GM23338 (cell line): ENCODE measurements at regions not wholly inside any gene's neighbourhood (a gene's known extent, or its start where the extent isn't known, plus 50 kb on each side); places are given as distances from the start of the nearest gene placed in this dataset.

Experiments used
- ATAC-seq: fragments of 200-7000 bp; cut with Tn5 transposase; 3 replicates; pipeline ENCODE4 v1.9.1; 2020
- DNase-seq: peaks from one replicate; pipeline ENCODE4 v3.0.0-alpha.2; 2015; ENCODE audit warnings: low spot score
- H2AFZ ChIP-seq: fragments of 200-600 bp; sonication (generic); 2 replicates; pipeline ENCODE4 v1.8.0; 2016; ENCODE audit warnings: antibody characterized with exemption, mild to moderate bottlenecking, moderate library complexity
- H3F3A ChIP-seq: fragments of 200-600 bp; sonication (generic); replicated peaks from 2 replicates; pipeline ENCODE4 v1.8.0; 2017; ENCODE audit warnings: antibody characterized with exemption, mixed run types, low read depth
- H3K27ac ChIP-seq: fragments of 200-600 bp; sonication (generic); 2 replicates; pipeline ENCODE4 v1.6.1; 2016; ENCODE audit warnings: low read depth
- H3K27me3 ChIP-seq: fragments of 200-600 bp; sonication (generic); 2 replicates; pipeline ENCODE4 v1.8.0; 2016; ENCODE audit warnings: mild to moderate bottlenecking, mixed run types, moderate library complexity; ENCODE audit not compliant: insufficient read depth
- H3K36me3 ChIP-seq: fragments of 200-600 bp; sonication (generic); 2 replicates; pipeline ENCODE4 v1.8.0; 2016; ENCODE audit warnings: mild to moderate bottlenecking; ENCODE audit not compliant: insufficient read depth
- H3K4me1 ChIP-seq: fragments of 200-600 bp; sonication (generic); 2 replicates; pipeline ENCODE4 v1.8.0; 2016; ENCODE audit warnings: mild to moderate bottlenecking, moderate library complexity; ENCODE audit not compliant: insufficient read depth
- H3K4me2 ChIP-seq: fragments of 200-600 bp; sonication (generic); 2 replicates; pipeline ENCODE4 v1.7.1; 2017; ENCODE audit warnings: mixed run types
- H3K4me3 ChIP-seq: fragments of 200-600 bp; sonication (generic); 2 replicates; pipeline ENCODE4 v1.6.1; 2016; ENCODE audit warnings: mixed run types
- H3K79me2 ChIP-seq: fragments of 200-600 bp; sonication (generic); replicated peaks from 2 replicates; pipeline ENCODE4 v1.8.0; 2017; ENCODE audit warnings: mild to moderate bottlenecking; ENCODE audit not compliant: insufficient read depth
- H3K9me2 ChIP-seq: fragments of 200-600 bp; sonication (generic); 2 replicates; pipeline ENCODE4 v1.8.0; 2017; ENCODE audit not compliant: insufficient read depth
- H4K20me1 ChIP-seq: fragments of 200-600 bp; sonication (generic); replicated peaks from 2 replicates; pipeline ENCODE4 v1.8.0; 2017; ENCODE audit warnings: mild to moderate bottlenecking; ENCODE audit not compliant: insufficient read depth
- H3K27ac Mint-ChIP-seq: 2 replicates; pipeline ENCODE4 v1.8.0; 2020; ENCODE audit warnings: inconsistent platforms, mild to moderate bottlenecking, moderate library complexity, mixed read lengths
- H3K27me3 Mint-ChIP-seq: 3 replicates; pipeline ENCODE4 v1.8.0; 2022; ENCODE audit warnings: low read depth, mild to moderate bottlenecking, moderate library complexity, mixed read lengths, inconsistent platforms; ENCODE audit not compliant: insufficient read depth, poor library complexity
- H3K36me3 Mint-ChIP-seq: 3 replicates; pipeline ENCODE4 v1.8.0; 2021; ENCODE audit warnings: low read depth, mild to moderate bottlenecking, inconsistent platforms, moderate library complexity, mixed read lengths
- H3K4me1 Mint-ChIP-seq: 3 replicates; pipeline ENCODE4 v1.8.0; 2020; ENCODE audit warnings: mild to moderate bottlenecking, inconsistent platforms, mixed read lengths
- H3K4me3 Mint-ChIP-seq: 3 replicates; pipeline ENCODE4 v1.8.0; 2021; ENCODE audit warnings: moderate library complexity, mild to moderate bottlenecking, inconsistent platforms, mixed read lengths
- H3K9me3 Mint-ChIP-seq: 3 replicates; pipeline ENCODE4 v1.8.0; 2020; ENCODE audit warnings: moderate library complexity, mild to moderate bottlenecking, inconsistent platforms, mixed read lengths
- CREB1 ChIP-seq: fragments of 250-450 bp; sonication (Bioruptor Pico); IDR thresholded peaks from 2 replicates; pipeline ENCODE4 v1.5.0; 2020; ENCODE audit warnings: low read depth, mild to moderate bottlenecking, moderate library complexity
- EZH2 ChIP-seq: fragments of 200-600 bp; sonication (generic); IDR thresholded peaks from one replicate; pipeline ENCODE4 v1.8.0; 2017; ENCODE audit warnings: antibody characterized with exemption, mild to moderate bottlenecking, low read depth; ENCODE audit not compliant: unreplicated experiment
- EZH2phosphoT487 ChIP-seq: fragments of 200-600 bp; sonication (generic); IDR thresholded peaks from one replicate; pipeline ENCODE4 v1.8.1; 2018; ENCODE audit warnings: antibody characterized with exemption; ENCODE audit not compliant: unreplicated experiment
- JUNB ChIP-seq: IDR thresholded peaks from one replicate; pipeline ENCODE4 v1.6.1; 2016; ENCODE audit warnings: antibody characterized with exemption; ENCODE audit not compliant: unreplicated experiment
- NANOG ChIP-seq: IDR thresholded peaks from 2 replicates; pipeline ENCODE4 v1.6.1; 2016; ENCODE audit warnings: antibody characterized with exemption, borderline replicate concordance
- POLR2AphosphoS5 ChIP-seq: IDR thresholded peaks from 2 replicates; pipeline ENCODE4 v1.6.1; 2016; ENCODE audit warnings: antibody characterized with exemption, low read depth
- STAT1 ChIP-seq: IDR thresholded peaks from one replicate; pipeline ENCODE4 v1.6.1; 2016; ENCODE audit warnings: antibody characterized with exemption; ENCODE audit not compliant: unreplicated experiment
- ZNF114 ChIP-seq: fragments of 250-450 bp; sonication (Bioruptor Pico); IDR thresholded peaks from 2 replicates; pipeline ENCODE4 v1.5.0; 2020; ENCODE audit warnings: mild to moderate bottlenecking, moderate library complexity
- ZNF331 ChIP-seq: fragments of 250-450 bp; sonication (Bioruptor Pico); IDR thresholded peaks from 2 replicates; pipeline ENCODE4 v1.5.0; 2020; ENCODE audit warnings: low read depth, mild to moderate bottlenecking, moderate library complexity
- TF ChIP-seq, protein P1 (sequence below), 2 experiments: fragments of 200-600 bp in 1 of 2; sonication (generic) in 1 of 2; conservative IDR thresholded peaks; 2 replicates each; pipeline versions ENCODE4 v1.5.1 to v1.6.1; 2016 to 2017; ENCODE audit warnings: antibody characterized with exemption in 2 of 2, low read depth in 2 of 2, mild to moderate bottlenecking in 2 of 2, moderate library complexity in 1 of 2
- TF ChIP-seq, protein P2 (sequence below): IDR thresholded peaks from one replicate; pipeline ENCODE4 v1.6.1; 2018; ENCODE audit warnings: antibody characterized with exemption; ENCODE audit not compliant: unreplicated experiment
- TF ChIP-seq, protein P3 (sequence below): IDR thresholded peaks from 2 replicates; pipeline ENCODE4 v1.6.1; 2016; ENCODE audit warnings: antibody characterized with exemption
- TF ChIP-seq, protein P4 (sequence below): fragments of 250-450 bp; sonication (Bioruptor Pico); IDR thresholded peaks from 2 replicates; pipeline ENCODE4 v1.5.0; 2020; ENCODE audit warnings: mild to moderate bottlenecking, moderate library complexity

DNA sequence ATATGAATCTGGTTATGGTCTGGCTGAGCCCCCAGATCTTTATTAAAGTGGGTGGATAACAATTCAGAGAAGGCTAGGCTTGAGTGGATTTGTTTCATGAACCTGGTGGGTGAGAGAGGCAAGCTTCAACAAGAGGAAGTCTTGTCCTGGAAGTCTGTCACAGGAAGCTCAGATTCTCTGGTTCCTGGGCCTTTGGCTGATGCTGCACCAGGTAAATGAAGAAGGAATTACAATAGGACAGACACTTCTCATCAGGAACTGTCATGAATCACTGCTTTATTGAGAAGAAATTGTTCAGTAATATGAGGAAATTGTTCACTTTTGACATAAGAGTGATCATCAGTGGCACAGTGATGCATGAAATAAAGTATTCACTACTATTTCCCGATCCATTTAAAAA lies 167.6 kb upstream of the ELL2 start:
- H3K4me2 ChIP-seq: no peak overlapping the region
- H3K36me3 Mint-ChIP-seq: no peaks in the 10 kb centered on the region
- no peak overlapping the region for H2AFZ ChIP-seq
- no peaks in the 10 kb centered on the region for H3K79me2 ChIP-seq
- no peaks in the 10 kb centered on the region for H3F3A ChIP-seq
- no peak for TF ChIP-seq CREB1
- TF ChIP-seq, protein P1, sequence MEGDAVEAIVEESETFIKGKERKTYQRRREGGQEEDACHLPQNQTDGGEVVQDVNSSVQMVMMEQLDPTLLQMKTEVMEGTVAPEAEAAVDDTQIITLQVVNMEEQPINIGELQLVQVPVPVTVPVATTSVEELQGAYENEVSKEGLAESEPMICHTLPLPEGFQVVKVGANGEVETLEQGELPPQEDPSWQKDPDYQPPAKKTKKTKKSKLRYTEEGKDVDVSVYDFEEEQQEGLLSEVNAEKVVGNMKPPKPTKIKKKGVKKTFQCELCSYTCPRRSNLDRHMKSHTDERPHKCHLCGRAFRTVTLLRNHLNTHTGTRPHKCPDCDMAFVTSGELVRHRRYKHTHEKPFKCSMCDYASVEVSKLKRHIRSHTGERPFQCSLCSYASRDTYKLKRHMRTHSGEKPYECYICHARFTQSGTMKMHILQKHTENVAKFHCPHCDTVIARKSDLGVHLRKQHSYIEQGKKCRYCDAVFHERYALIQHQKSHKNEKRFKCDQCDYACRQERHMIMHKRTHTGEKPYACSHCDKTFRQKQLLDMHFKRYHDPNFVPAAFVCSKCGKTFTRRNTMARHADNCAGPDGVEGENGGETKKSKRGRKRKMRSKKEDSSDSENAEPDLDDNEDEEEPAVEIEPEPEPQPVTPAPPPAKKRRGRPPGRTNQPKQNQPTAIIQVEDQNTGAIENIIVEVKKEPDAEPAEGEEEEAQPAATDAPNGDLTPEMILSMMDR (conservative IDR thresholded peaks at IDR 0.05; ENCODE audit: low read depth in 2 of 2): no peak
- TF ChIP-seq, protein P2, sequence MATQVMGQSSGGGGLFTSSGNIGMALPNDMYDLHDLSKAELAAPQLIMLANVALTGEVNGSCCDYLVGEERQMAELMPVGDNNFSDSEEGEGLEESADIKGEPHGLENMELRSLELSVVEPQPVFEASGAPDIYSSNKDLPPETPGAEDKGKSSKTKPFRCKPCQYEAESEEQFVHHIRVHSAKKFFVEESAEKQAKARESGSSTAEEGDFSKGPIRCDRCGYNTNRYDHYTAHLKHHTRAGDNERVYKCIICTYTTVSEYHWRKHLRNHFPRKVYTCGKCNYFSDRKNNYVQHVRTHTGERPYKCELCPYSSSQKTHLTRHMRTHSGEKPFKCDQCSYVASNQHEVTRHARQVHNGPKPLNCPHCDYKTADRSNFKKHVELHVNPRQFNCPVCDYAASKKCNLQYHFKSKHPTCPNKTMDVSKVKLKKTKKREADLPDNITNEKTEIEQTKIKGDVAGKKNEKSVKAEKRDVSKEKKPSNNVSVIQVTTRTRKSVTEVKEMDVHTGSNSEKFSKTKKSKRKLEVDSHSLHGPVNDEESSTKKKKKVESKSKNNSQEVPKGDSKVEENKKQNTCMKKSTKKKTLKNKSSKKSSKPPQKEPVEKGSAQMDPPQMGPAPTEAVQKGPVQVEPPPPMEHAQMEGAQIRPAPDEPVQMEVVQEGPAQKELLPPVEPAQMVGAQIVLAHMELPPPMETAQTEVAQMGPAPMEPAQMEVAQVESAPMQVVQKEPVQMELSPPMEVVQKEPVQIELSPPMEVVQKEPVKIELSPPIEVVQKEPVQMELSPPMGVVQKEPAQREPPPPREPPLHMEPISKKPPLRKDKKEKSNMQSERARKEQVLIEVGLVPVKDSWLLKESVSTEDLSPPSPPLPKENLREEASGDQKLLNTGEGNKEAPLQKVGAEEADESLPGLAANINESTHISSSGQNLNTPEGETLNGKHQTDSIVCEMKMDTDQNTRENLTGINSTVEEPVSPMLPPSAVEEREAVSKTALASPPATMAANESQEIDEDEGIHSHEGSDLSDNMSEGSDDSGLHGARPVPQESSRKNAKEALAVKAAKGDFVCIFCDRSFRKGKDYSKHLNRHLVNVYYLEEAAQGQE: no peak
- TF ChIP-seq, protein P3, sequence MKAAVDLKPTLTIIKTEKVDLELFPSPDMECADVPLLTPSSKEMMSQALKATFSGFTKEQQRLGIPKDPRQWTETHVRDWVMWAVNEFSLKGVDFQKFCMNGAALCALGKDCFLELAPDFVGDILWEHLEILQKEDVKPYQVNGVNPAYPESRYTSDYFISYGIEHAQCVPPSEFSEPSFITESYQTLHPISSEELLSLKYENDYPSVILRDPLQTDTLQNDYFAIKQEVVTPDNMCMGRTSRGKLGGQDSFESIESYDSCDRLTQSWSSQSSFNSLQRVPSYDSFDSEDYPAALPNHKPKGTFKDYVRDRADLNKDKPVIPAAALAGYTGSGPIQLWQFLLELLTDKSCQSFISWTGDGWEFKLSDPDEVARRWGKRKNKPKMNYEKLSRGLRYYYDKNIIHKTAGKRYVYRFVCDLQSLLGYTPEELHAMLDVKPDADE: no peak
- no peak for TF ChIP-seq EZH2phosphoT487
- no peak for TF ChIP-seq JUNB
- TF ChIP-seq ZNF114 (CRISPR knock-in tag): no peak
- TF ChIP-seq ZNF331 (CRISPR knock-in tag): no peak
- TF ChIP-seq POLR2AphosphoS5: no peak
- TF ChIP-seq NANOG: no peak
- TF ChIP-seq, protein P4, sequence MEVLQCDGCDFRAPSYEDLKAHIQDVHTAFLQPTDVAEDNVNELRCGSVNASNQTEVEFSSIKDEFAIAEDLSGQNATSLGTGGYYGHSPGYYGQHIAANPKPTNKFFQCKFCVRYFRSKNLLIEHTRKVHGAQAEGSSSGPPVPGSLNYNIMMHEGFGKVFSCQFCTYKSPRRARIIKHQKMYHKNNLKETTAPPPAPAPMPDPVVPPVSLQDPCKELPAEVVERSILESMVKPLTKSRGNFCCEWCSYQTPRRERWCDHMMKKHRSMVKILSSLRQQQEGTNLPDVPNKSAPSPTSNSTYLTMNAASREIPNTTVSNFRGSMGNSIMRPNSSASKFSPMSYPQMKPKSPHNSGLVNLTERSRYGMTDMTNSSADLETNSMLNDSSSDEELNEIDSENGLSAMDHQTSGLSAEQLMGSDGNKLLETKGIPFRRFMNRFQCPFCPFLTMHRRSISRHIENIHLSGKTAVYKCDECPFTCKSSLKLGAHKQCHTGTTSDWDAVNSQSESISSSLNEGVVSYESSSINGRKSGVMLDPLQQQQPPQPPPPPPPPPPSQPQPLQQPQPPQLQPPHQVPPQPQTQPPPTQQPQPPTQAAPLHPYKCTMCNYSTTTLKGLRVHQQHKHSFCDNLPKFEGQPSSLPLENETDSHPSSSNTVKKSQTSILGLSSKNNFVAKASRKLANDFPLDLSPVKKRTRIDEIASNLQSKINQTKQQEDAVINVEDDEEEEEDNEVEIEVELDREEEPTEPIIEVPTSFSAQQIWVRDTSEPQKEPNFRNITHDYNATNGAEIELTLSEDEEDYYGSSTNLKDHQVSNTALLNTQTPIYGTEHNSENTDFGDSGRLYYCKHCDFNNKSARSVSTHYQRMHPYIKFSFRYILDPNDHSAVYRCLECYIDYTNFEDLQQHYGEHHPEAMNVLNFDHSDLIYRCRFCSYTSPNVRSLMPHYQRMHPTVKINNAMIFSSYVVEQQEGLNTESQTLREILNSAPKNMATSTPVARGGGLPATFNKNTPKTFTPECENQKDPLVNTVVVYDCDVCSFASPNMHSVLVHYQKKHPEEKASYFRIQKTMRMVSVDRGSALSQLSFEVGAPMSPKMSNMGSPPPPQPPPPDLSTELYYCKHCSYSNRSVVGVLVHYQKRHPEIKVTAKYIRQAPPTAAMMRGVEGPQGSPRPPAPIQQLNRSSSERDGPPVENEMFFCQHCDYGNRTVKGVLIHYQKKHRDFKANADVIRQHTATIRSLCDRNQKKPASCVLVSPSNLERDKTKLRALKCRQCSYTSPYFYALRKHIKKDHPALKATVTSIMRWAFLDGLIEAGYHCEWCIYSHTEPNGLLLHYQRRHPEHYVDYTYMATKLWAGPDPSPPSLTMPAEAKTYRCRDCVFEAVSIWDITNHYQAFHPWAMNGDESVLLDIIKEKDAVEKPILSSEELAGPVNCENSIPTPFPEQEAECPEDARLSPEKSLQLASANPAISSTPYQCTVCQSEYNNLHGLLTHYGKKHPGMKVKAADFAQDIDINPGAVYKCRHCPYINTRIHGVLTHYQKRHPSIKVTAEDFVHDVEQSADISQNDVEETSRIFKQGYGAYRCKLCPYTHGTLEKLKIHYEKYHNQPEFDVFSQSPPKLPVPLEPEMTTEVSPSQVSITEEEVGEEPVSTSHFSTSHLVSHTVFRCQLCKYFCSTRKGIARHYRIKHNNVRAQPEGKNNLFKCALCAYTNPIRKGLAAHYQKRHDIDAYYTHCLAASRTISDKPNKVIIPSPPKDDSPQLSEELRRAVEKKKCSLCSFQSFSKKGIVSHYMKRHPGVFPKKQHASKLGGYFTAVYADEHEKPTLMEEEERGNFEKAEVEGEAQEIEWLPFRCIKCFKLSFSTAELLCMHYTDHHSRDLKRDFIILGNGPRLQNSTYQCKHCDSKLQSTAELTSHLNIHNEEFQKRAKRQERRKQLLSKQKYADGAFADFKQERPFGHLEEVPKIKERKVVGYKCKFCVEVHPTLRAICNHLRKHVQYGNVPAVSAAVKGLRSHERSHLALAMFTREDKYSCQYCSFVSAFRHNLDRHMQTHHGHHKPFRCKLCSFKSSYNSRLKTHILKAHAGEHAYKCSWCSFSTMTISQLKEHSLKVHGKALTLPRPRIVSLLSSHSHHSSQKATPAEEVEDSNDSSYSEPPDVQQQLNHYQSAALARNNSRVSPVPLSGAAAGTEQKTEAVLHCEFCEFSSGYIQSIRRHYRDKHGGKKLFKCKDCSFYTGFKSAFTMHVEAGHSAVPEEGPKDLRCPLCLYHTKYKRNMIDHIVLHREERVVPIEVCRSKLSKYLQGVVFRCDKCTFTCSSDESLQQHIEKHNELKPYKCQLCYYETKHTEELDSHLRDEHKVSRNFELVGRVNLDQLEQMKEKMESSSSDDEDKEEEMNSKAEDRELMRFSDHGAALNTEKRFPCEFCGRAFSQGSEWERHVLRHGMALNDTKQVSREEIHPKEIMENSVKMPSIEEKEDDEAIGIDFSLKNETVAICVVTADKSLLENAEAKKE (CRISPR knock-in tag): no peak
- TF ChIP-seq EZH2: no peak
- no peak for TF ChIP-seq STAT1
- no peaks in the 10 kb centered on the region for H3K4me1 ChIP-seq
- no peaks in the 10 kb centered on the region for H4K20me1 ChIP-seq
- ATAC-seq: no peak
- H3K27me3 ChIP-seq: no peaks in the 10 kb centered on the region
- no peaks in the 10 kb centered on the region for H3K9me2 ChIP-seq
- H3K4me3 ChIP-seq: no peak overlapping the region
- H3K9me3 Mint-ChIP-seq: no peaks in the 10 kb centered on the region
- no peak overlapping the region for H3K4me3 Mint-ChIP-seq
- no peaks in the 10 kb centered on the region for H3K36me3 ChIP-seq
- H3K27me3 Mint-ChIP-seq: peaks cover 2% of the 10 kb centered on the region
- H3K27ac ChIP-seq: no peak overlapping the region
- H3K4me1 Mint-ChIP-seq: peaks cover 12% of the 10 kb centered on the region; the same call in 2 of the 3 replicates
- no peak overlapping the region for H3K27ac Mint-ChIP-seq
- DNase-seq: no peak
